ENCODE measurements at regions not wholly inside any gene's neighbourhood (a gene's known extent, or its start where the extent isn't known, plus 50 kb on each side); places are given as distances from the start of the nearest gene placed in this dataset.

DNA sequence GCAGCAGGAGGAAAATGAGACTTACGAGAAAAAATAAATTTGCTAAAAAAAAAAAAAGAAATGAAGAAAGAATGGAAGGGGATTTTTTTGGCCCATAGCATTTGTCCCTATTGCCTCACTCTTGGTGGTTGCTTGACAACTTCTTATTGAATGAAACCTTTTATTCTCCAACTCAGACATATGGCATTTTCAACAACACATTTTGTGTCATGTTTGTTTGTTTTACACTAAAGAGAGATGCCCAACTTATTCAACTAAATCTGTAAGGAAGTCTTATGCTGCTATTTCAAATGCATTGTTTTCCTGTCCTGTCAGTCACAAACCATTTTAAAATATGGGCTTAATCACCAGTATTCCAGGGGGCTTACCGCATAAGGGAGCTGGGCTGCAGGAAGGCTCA lies 409.1 kb upstream of the TENM3 start:
- no peak for TF ChIP-seq POLR2A (IDR thresholded peaks at IDR 0.05)
- TF ChIP-seq, protein P1, sequence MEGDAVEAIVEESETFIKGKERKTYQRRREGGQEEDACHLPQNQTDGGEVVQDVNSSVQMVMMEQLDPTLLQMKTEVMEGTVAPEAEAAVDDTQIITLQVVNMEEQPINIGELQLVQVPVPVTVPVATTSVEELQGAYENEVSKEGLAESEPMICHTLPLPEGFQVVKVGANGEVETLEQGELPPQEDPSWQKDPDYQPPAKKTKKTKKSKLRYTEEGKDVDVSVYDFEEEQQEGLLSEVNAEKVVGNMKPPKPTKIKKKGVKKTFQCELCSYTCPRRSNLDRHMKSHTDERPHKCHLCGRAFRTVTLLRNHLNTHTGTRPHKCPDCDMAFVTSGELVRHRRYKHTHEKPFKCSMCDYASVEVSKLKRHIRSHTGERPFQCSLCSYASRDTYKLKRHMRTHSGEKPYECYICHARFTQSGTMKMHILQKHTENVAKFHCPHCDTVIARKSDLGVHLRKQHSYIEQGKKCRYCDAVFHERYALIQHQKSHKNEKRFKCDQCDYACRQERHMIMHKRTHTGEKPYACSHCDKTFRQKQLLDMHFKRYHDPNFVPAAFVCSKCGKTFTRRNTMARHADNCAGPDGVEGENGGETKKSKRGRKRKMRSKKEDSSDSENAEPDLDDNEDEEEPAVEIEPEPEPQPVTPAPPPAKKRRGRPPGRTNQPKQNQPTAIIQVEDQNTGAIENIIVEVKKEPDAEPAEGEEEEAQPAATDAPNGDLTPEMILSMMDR (IDR thresholded peaks at IDR 0.05 in 4 of 5, conservative IDR thresholded peaks at IDR 0.05 in 1 of 5): no peak

Measured in gastrocnemius medialis (tissue), 4 donors.